Panc1 (cell line): ENCODE measurements at regions not wholly inside any gene's neighbourhood (a gene's known extent, or its start where the extent isn't known, plus 50 kb on each side); places are given as distances from the start of the nearest gene placed in this dataset.

Experiments
- ATAC-seq: fragments of 200-7000 bp; cut with Tn5 transposase; 2 replicates; pipeline ENCODE4 v1.9.1; 2020; ENCODE audit warnings: mild to moderate bottlenecking, moderate library complexity
- BruUV-seq: library from RNA; stranded (reverse); fragments of 400-500 nt; replicated peaks from 2 replicates; lab custom pipeline; 2021; lab: Mats Ljungman, UMichigan
- CTCF ChIA-PET: fragments of 300-600 bp; sonication (Branson Sonifier 250); formaldehyde crosslinking; loops from one replicate; lab custom pipeline; 2022; ENCODE audit warnings: antibody characterized with exemption; lab: Charles Lee
- POLR2A ChIA-PET: fragments of 300-600 bp; sonication (Branson Sonifier 250); formaldehyde crosslinking; loops from one replicate; lab custom pipeline; 2022; ENCODE audit warnings: antibody characterized with exemption; lab: Charles Lee
- DNase-seq: peaks from one replicate; pipeline ENCODE4 v3.0.0-alpha.2; 2010; ENCODE audit warnings: low read depth, low spot score
- H3K27ac ChIP-seq: 2 replicates; pipeline ENCODE4 v1.5.1; 2011; ENCODE audit warnings: mild to moderate bottlenecking, low read length, inconsistent platforms
- H3K27me3 ChIP-seq: fragments of 200-500 bp; sonication (Bioruptor generic); 2 replicates; pipeline ENCODE4 v1.6.0; 2014; ENCODE audit warnings: low read length, inconsistent platforms; ENCODE audit not compliant: control insufficient read depth, insufficient read depth
- H3K36me3 ChIP-seq: fragments of 200-500 bp; sonication (Bioruptor generic); 2 replicates; pipeline ENCODE4 v1.5.1; 2014; ENCODE audit warnings: inconsistent platforms, mild to moderate bottlenecking, low read length, moderate library complexity; ENCODE audit not compliant: control insufficient read depth, insufficient read depth
- H3K4me1 ChIP-seq: 2 replicates; pipeline ENCODE4 v1.5.1; 2011; ENCODE audit warnings: inconsistent platforms, mild to moderate bottlenecking, low read length, moderate library complexity; ENCODE audit not compliant: control insufficient read depth, insufficient read depth
- H3K4me3 ChIP-seq, 2 experiments: 2 replicates each; pipeline ENCODE4 v1.5.1; 2011 to 2012; ENCODE audit warnings: low read depth in 2 of 2, low read length in 2 of 2, mild to moderate bottlenecking in 2 of 2, inconsistent platforms in 1 of 2, moderate library complexity in 1 of 2
- H3K9me3 ChIP-seq: fragments of 200-500 bp; sonication (Bioruptor generic); 2 replicates; pipeline ENCODE4 v1.5.1; 2014; ENCODE audit warnings: low read depth, mild to moderate bottlenecking, inconsistent platforms, low read length, moderate library complexity; ENCODE audit not compliant: control insufficient read depth, insufficient read depth
- CTCF ChIP-seq: fragments of 450-650 bp; IDR thresholded peaks from 2 replicates; pipeline ENCODE4 v1.5.1; 2017; ENCODE audit warnings: mild to moderate bottlenecking
- POLR2AphosphoS5 ChIP-seq: IDR thresholded peaks from 2 replicates; pipeline ENCODE4 v1.6.1; 2012; ENCODE audit warnings: mild to moderate bottlenecking, low read depth, low read length, moderate library complexity
- REST ChIP-seq, 2 experiments: IDR thresholded peaks; 2 replicates each; pipeline ENCODE4 v1.6.1; 2011 to 2012; ENCODE audit warnings: low read depth in 2 of 2, control low read depth in 1 of 2, low read length in 1 of 2, mild to moderate bottlenecking in 1 of 2, moderate library complexity in 1 of 2; ENCODE audit not compliant: insufficient read depth in 1 of 2
- SIN3A ChIP-seq: IDR thresholded peaks from 2 replicates; pipeline ENCODE4 v1.6.1; 2012; ENCODE audit warnings: low read depth, mild to moderate bottlenecking, low read length, moderate library complexity, borderline replicate concordance; ENCODE audit not compliant: insufficient read depth
- TCF7L2 ChIP-seq: IDR thresholded peaks from 2 replicates; pipeline ENCODE4 v1.6.1; 2011; ENCODE audit warnings: mild to moderate bottlenecking, low read depth, low read length, inconsistent platforms
- in situ Hi-C: cut with HindIII; loops from 2 replicates; pipeline ENCODE4 v1.10.0; 2016; ENCODE audit warnings: low sequenced_read_pairs, low pct_unique_long_range_greater_than_20kb
- intact Hi-C: fragments of 100-400 bp; cut with micrococcal nuclease; formaldehyde crosslinking; loops from one replicate; pipeline ENCODE4 v1.10.0; 2022; ENCODE audit not compliant: unreplicated experiment

GRCh38 chr4:10188400-10189004 is 71.9 kb upstream of the WDR1 start:
- in situ Hi-C loops: no loop called here
- CTCF ChIA-PET: no interaction called here

More at GRCh38 chr4:10188400-10189004, 71.9 kb upstream of the WDR1 start:
- POLR2A ChIA-PET: interaction anchor here (0.6 kb wide), 1 partner anchor 22 kb away, joined by 3 read pairs; no protein-coding TSS in a partner anchor
- Histone ChIP-seq H3K4me1 (no peaks in the 10 kb centered on the region), H3K36me3 (no peaks in the 10 kb centered on the region), H3K27ac (no peak overlapping the region), H3K9me3 (no peaks in the 10 kb centered on the region), H3K4me3 (no peak overlapping the region), H3K27me3 (no peaks in the 10 kb centered on the region)
- BruUV-seq: no TSS peak
- ATAC-seq (no peak), DNase-seq (no peak)
- intact Hi-C loops: no loop called here
- TF ChIP-seq TCF7L2 (no peak), REST (IDR thresholded peaks at IDR 0.05; ENCODE audit: insufficient read depth in 1 of 2, low read depth in 2 of 2, low read length in 1 of 2) (no peak), POLR2AphosphoS5 (no peak), SIN3A (no peak), CTCF (no peak)
